Upper lobe of right lung (tissue), 1 donor: ENCODE measurements at regions not wholly inside any gene's neighbourhood (a gene's known extent, or its start where the extent isn't known, plus 50 kb on each side); places are given as distances from the start of the nearest gene placed in this dataset.
"Not testable (repeated sequence)": the region's sequence is repeated elsewhere in the genome, so short reads cannot be mapped to it uniquely, and the experiment has no call there.

Source experiments
- ATAC-seq: fragments of 200-7000 bp; cut with Tn5 transposase; one replicate; pipeline ENCODE4 v1.9.1; 2020; ENCODE audit warnings: mild to moderate bottlenecking, moderate library complexity
- DNase-seq: peaks from one replicate; pipeline ENCODE4 v3.0.0-alpha.2; 2020
- H3K27ac ChIP-seq: fragments of 200-600 bp; one replicate; pipeline ENCODE4 v1.8.0; 2022
- H3K27me3 ChIP-seq: fragments of 200-600 bp; one replicate; pipeline ENCODE4 v1.8.0; 2022; ENCODE audit warnings: mild to moderate bottlenecking
- H3K36me3 ChIP-seq: fragments of 200-600 bp; one replicate; pipeline ENCODE4 v1.8.0; 2022
- H3K4me1 ChIP-seq: fragments of 200-600 bp; one replicate; pipeline ENCODE4 v1.8.0; 2022
- H3K4me3 ChIP-seq: fragments of 200-600 bp; one replicate; pipeline ENCODE4 v1.8.0; 2022; ENCODE audit warnings: mild to moderate bottlenecking
- H3K9me3 ChIP-seq: fragments of 200-600 bp; one replicate; pipeline ENCODE4 v1.8.0; 2022
- intact Hi-C: fragments of 100-400 bp; cut with DNase I; formaldehyde crosslinking; loops from one replicate; pipeline ENCODE4 v1.11.0; 2022
- TF ChIP-seq, protein P1 (sequence below): fragments of 200-600 bp; IDR thresholded peaks from one replicate; pipeline ENCODE4 v1.8.0; 2022; ENCODE audit warnings: antibody characterized with exemption
- donor health status: DM: no; HTN: yes; CAD: no; lungs with severe emphysema.

DNA sequence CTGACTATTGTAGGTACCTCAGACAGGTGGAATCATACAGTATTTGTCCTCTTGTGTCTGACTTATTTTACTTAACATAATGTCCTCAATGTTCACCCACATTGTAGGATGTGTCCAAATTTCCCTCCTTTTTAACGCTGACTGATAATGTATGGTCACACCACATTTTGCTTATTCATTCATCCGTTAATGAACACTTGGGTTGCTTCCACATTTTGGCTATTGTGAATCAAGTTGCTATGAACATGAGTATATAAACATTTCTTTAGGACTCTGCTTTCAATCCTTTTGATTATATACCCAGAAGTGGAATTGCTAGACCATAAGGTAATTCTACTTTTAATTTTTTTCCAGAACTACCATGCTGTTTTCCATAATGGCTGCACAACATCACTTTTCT lies 87.0 kb upstream of the NDP start:
- TF ChIP-seq, protein P1, sequence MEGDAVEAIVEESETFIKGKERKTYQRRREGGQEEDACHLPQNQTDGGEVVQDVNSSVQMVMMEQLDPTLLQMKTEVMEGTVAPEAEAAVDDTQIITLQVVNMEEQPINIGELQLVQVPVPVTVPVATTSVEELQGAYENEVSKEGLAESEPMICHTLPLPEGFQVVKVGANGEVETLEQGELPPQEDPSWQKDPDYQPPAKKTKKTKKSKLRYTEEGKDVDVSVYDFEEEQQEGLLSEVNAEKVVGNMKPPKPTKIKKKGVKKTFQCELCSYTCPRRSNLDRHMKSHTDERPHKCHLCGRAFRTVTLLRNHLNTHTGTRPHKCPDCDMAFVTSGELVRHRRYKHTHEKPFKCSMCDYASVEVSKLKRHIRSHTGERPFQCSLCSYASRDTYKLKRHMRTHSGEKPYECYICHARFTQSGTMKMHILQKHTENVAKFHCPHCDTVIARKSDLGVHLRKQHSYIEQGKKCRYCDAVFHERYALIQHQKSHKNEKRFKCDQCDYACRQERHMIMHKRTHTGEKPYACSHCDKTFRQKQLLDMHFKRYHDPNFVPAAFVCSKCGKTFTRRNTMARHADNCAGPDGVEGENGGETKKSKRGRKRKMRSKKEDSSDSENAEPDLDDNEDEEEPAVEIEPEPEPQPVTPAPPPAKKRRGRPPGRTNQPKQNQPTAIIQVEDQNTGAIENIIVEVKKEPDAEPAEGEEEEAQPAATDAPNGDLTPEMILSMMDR = no peak
- no peak for ATAC-seq
- H3K36me3 ChIP-seq = no peaks in the 10 kb centered on the region
- no peak overlapping the region for H3K4me3 ChIP-seq
- no peaks in the 10 kb centered on the region for H3K9me3 ChIP-seq
- intact Hi-C loops = no loop called here
- DNase-seq = no peak
- H3K27ac ChIP-seq = no peak overlapping the region
- H3K4me1 ChIP-seq = no peaks in the 10 kb centered on the region
- H3K27me3 ChIP-seq = no peaks in the 10 kb centered on the region

DNA sequence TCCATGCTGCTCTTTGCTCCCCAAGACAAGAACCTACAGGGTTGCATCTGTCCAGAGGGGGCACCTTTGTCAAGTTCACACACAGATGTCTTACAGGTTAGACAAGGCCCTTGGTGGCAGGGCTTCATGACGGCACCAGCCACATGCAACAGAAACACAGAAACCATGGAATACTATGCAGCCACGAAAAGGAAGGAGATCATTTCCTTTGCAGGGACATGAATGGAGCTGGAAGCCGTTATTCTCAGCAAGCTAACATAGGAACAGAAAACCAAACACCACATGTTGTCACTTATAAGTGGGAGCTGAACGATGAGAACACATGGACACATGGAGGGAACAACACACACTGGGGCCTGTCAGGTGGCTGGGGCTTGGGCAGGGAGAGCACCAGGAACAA lies 85.1 kb upstream of the NDP start:
- H3K27ac ChIP-seq = no peak overlapping the region
- ATAC-seq = no peak
- intact Hi-C loops = no loop called here

DNA sequence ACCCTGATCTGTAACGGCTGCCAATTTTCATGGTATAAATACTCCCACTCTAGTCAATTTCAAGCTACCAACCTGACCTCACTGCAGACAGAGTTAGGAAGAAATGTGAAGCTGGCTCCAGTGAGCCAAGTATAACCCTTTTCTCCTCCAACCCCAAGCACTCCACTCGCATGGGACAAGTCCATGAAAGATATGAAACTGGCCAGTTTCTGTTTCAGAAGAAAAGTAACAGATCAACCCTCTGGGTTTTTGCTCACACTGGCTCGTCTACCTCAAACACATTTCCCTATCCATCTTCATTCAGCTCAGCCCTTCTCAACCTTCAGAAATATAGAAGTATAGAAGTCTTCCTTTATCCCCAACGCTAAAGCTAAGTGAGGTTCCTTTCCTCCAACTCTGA lies 82.4 kb upstream of the NDP start:
- TF ChIP-seq, protein P1 = no peak
- Histone ChIP-seq H3K4me1 (no peaks in the 10 kb centered on the region), H3K36me3 (no peaks in the 10 kb centered on the region), H3K4me3 (no peak overlapping the region), H3K27me3 (no peaks in the 10 kb centered on the region), H3K9me3 (no peaks in the 10 kb centered on the region), H3K27ac (no peak overlapping the region)
- ATAC-seq (no peak), DNase-seq (no peak)
- intact Hi-C loops = no loop called here

More for the DNA sequence above, 85.1 kb upstream of the NDP start:
- no peaks in the 10 kb centered on the region for H3K9me3 ChIP-seq
- H3K27me3 ChIP-seq = no peaks in the 10 kb centered on the region
- H3K4me1 ChIP-seq = no peaks in the 10 kb centered on the region
- no peak for DNase-seq
- no peaks in the 10 kb centered on the region for H3K36me3 ChIP-seq
- TF ChIP-seq, protein P1 = no peak
- H3K4me3 ChIP-seq = no peak overlapping the region

DNA sequence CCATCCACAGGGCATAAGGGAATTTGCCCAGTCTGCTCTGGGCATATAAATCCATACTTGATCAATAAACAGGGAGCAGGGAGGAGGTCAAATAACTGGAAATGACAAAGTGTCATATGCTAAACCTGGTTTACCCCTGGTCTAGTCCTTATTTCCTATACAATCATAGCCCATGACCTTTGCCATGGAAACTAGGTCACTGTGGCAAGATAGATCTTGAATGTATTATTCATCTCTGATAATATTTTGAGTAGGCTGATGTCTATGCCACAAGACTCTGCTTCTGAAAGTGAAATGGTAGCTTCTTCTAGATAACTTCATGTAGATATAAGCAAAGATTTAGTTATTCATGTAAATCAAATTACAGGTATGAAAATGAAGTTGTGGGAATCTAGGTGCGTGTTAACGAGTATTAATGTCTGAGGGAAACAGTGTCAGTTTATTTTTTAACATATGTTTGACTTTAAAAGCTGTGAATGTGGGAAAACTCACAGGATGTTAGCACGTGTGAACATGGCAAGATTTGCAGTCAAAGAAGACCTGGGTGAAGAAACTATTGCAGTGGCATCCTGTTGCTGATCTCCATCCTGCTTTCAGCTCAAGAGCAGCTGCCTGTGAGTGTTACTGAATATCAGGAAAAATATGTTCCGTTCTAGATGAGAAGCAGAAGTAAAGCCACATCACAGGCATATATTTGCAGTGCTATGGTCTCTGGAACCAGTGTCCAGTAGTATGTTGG lies 81.8 kb upstream of the NDP start:
- ATAC-seq (no peak), DNase-seq (no peak)
- H3K4me3 ChIP-seq = no peak overlapping the region
- H3K4me1 ChIP-seq = no peaks in the 10 kb centered on the region
- intact Hi-C loops = no loop called here
- H3K27me3 ChIP-seq = no peaks in the 10 kb centered on the region
- TF ChIP-seq, protein P1 = no peak
- no peaks in the 10 kb centered on the region for H3K9me3 ChIP-seq
- H3K36me3 ChIP-seq = no peaks in the 10 kb centered on the region
- H3K27ac ChIP-seq = no peak overlapping the region

DNA sequence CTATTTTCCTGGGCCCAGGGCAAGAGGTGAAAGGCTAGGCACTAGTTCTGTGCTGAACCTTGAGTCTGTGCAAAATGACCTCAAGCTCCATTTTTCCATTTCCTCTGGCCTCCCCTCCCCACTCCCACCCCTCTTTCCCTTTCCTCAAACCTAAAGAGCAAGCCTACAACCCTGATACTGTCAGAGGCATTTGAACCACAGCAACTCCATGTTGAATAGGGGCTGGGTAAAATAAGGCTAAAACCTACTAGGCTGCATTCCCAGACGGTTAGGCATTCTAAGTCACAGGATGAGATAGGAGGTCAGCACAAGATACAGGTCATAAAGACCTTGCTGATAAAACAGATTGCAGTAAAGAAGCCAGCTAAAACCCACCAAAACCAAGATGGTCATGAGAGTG lies 71.9 kb upstream of the NDP start:
- H3K4me1 ChIP-seq, H3K36me3 ChIP-seq, DNase-seq, H3K27ac ChIP-seq, H3K9me3 ChIP-seq, H3K27me3 ChIP-seq, ATAC-seq, intact Hi-C loops, H3K4me3 ChIP-seq: not testable (repeated sequence)

DNA sequence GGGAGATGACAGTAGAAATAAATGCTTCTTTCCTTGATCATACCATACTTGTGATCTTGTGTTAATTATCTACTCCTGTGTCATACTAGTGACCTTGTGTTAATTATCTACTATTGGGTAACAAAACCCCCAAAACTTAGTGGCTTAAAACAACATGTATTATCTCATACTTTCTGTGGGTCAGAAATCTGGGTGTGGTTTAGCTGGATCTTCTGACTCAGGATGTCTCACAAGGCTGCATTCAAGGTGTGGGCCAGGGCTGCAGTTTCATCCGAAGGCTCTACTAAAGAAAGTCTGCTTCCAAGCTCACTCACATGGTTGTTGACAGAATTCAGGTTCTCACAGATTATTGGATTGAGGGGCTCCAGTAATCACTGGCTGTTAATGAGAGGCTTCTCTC lies 70.3 kb upstream of the NDP start:
- no peak overlapping the region for H3K4me3 ChIP-seq
- DNase-seq = no peak
- no peak for ATAC-seq
- no peaks in the 10 kb centered on the region for H3K4me1 ChIP-seq
- no peak overlapping the region for H3K27ac ChIP-seq
- H3K27me3 ChIP-seq = no peaks in the 10 kb centered on the region
- H3K36me3 ChIP-seq = no peaks in the 10 kb centered on the region
- intact Hi-C loops = no loop called here
- TF ChIP-seq, protein P1 = no peak
- H3K9me3 ChIP-seq = no peaks in the 10 kb centered on the region
